Stimulated activated CD4-positive, alpha-beta T cell treated with anti-CD3 and anti-CD28 coated beads, Interleukin-12 subunit alpha, Interleukin-12 subunit beta, amount 100 ng/mL, for 24 hours (primary cell): ENCODE measurements at regions not wholly inside any gene's neighbourhood (a gene's known extent, or its start where the extent isn't known, plus 50 kb on each side); places are given as distances from the start of the nearest gene placed in this dataset.
A peak's percentile ranks its signal among the peaks of the same experiment; 100 is the strongest.

ENCODE experiments used
- DNase-seq, 2 experiments: peaks; one replicate each; pipeline ENCODE4 v3.0.0-alpha.2; 2020; ENCODE audit warnings: low read depth in 2 of 2

DNA sequence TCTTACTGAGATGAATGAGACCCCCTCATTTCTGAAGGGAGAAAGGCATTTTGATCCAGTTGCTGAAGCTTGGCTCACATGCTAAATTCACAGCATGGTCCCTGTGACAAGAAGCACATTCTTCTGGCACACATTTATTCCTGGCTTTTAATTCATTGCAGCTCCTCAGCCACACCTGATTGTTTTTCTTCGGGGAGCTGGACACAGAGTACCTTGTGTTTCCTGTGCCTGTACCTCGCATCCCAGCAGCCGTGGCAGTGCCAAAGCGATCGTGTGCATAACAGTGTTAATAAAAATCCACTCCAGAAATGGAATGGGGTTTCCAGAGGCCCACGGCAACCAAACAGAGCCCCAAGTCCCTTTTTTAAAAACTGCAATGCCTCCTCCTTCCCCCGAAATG is 615.3 kb upstream of the MGMT start:
- DNase-seq = no peak

GRCh38 chr10:128852449-128852848 is 614.6 kb upstream of the MGMT start:
- DNase-seq = no peak

GRCh38 chr10:128852902-128853301 is 614.1 kb upstream of the MGMT start:
- DNase-seq = no peak

DNA sequence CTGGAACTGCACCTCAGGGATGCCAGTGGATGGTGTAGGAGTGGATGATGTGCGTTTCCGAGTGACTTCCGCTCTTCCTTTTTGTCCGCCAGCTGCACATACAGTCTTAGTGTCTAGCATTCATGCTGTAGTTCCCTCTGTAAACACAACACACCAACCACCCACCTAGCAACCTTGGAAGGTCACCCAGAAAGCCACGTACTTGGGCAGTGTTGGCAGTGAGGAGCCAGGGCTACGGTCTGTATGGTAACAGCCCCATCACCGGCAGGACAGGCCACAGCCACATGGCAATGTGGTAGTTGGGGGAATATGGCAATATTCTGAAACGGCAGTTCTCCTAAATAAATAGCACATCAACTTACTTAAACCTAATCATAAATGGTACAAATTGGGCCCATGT is 613.5 kb upstream of the MGMT start:
- DNase-seq = no peak

- DNase-seq = no peak
These were observed 612.8 kb upstream of the MGMT start for GRCh38 chr10:128854204-128854603.

- DNase-seq = no peak
These were observed 612.1 kb upstream of the MGMT start for GRCh38 chr10:128854963-128855362.

- no peak for DNase-seq
These were observed 611.2 kb upstream of the MGMT start for GRCh38 chr10:128855618-128856428.

DNA sequence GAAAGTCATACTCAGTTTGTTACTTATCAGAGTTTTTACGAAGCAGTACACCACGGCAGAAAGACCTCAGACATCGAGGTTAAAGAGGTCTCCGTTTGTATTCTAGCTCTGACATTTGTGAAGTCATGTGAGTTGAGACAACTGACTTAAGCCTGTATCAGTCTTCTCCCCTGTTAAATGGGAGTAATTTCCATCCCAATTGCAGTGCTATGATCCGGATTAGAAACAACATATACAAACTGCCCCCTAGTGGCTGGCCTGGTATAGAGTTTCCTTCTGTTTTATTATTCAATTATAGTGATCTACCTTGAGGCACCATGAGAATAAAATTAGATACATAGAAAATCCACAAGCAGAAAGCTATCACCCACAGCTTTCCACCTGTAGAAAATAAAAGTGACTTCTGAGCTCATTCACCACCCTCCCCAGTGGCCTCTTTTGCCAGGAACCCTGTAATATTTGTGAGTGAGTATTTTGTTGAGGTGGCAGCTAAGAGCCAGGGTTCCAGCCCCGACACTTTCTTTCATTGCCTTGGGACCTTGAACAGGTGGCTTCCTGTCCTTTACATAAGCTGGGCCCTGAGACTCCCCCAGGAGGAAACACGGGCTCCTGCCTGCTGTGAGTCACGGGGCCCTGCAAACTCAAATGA is 607.2 kb upstream of the MGMT start:
- DNase-seq = peak in 1 of 2 experiments; percentile 15

DNA sequence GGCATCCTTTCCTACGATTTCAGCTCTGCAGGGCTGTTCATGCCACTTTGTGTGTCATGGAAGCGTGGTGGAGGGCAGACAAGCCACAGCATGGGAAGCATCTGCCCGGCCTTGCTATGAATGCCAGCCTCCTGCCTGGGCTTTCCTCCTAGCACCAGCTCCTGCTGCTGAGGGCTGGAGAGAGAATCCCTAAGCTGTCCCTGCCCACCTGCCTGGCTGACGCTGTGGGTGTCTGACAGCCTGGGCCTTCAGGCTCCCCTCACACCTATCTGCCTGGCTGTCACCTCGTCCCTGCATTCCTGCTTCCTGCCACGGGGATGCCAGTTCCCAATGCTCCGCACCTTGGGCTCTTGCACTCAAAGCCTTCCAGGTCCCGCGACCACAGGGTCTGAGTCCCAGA is 606.5 kb upstream of the MGMT start:
- no peak for DNase-seq

DNA sequence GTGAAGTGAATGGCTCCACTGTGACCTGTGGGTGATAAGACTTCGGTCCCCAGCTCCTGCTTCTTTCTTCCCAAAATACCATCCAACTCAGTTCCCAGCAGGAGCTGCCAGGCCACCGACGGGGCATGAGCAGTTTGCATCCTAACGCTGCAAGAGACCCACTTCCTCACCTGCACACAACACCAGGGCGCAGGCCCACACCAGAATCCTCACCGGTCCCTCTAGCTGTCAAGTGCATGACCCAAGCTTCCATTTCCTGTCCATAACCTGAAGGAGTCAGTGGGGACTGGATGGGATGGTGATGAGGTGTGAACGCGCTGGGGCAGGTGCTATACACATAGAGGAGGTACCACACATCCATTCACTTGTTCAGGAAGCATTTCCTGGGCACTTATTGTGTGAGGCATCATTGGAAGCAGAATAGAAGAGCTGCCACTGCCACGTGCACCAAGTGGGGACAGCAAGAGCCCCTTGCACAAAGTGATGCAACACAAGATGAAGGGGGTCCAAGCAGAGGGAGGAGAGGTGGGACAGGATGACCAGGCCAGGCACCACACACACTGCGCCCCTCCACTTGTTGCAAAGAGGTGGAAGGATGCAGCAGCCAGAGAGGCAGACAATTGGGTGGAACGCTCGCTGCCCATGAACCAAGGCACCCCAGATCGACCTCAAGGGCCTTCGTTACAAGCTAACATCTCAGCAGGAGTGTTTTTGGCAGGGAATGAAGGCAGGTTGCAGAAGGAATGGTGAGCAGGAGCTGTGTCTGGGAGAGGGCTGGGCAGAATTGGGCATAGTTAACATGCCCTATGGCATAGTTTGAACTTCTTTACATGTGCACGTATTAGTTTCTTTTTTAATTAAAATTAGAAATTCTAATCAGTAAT is 605.8 kb upstream of the MGMT start:
- DNase-seq = no peak

GRCh38 chr10:128863411-128863810 is 603.6 kb upstream of the MGMT start:
- no peak for DNase-seq

DNA sequence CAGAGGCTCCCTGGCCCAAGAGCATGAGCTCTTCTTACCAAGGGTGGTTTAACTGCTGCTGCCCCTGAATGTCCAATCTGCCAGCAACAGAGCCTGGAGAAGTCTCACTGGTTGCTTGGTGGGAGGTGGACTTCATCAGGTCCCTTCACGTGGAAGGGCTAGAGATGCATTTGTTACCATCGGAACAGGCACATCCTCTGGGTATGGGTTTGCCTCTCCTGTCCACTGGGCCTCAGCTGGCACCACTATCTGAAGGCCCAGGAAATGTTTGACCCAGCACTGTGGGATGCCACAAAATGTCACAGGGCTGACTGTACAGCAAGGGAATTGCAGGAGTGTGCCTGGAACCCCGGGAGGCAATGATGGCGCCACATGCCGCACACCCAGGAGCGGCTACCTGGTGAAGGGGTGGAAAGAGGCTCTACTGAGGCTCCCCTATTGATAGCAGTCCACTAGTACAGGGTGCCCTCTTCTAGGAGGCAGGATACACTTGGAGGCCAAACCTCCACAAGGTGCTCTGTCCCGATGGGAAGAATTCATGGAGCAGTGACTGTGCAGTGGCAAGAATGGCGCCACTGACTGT is 603.1 kb upstream of the MGMT start:
- DNase-seq = no peak

DNA sequence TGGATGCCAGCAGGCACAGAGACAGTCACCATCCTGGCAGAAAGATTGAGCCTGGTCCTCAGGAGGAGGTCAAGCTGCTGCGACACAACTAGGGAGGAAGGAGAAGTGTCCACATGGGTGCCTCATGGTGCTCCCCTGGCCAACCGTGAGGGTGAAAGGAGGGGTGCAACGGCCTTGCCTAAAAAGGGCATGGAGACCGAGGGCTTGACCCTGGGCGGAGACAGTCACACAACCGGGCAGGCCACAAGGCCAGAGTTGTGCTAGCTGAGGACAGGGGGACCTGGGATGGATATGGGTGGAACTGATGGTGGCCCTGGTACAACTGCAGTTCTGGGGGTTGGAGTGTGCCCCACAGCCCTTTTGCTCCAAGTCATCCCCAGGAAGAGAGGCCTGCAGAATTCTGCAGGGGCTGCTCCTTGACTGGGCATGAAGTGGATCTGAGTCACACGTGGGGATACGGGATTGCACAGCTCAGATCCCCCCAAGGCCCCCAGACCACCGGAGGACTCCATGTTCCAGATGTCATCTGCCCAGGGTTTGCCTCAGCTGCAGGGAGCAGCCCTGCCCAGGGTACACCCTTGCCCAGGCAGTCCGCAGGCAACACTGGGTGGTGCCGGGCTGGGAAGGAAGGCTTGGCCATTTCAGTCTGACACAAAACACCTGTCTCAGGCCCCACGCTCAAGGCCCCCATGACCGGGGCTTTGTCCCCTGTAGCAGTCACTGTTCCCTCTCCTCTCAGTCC is 602.3 kb upstream of the MGMT start:
- DNase-seq = no peak

GRCh38 chr10:128865436-128866195 is 601.4 kb upstream of the MGMT start:
- no peak for DNase-seq

DNA sequence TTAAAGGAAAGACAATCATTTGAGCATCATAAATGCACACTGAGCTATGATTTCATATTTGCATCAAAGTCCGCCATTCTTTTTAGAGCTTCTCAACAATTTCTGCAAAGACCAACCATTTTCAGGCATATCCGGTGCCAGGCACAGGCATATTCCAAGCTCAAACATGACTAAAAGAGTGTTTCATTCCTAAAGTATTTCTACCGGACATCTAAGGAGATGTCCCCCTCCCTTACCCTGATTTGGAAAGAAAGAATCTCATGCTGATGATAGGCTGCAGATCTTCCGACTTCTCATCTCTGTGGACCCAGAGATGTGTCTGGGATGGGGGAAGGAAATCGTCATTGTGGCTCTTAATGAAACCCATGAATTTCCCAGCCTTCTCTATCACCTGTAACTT is 600.5 kb upstream of the MGMT start:
- DNase-seq = no peak

GRCh38 chr10:128867210-128867609 is 599.8 kb upstream of the MGMT start:
- no peak for DNase-seq

GRCh38 chr10:128867819-128868218 is 599.2 kb upstream of the MGMT start:
- DNase-seq = no peak

GRCh38 chr10:128868481-128868880 is 598.6 kb upstream of the MGMT start:
- DNase-seq = no peak

DNA sequence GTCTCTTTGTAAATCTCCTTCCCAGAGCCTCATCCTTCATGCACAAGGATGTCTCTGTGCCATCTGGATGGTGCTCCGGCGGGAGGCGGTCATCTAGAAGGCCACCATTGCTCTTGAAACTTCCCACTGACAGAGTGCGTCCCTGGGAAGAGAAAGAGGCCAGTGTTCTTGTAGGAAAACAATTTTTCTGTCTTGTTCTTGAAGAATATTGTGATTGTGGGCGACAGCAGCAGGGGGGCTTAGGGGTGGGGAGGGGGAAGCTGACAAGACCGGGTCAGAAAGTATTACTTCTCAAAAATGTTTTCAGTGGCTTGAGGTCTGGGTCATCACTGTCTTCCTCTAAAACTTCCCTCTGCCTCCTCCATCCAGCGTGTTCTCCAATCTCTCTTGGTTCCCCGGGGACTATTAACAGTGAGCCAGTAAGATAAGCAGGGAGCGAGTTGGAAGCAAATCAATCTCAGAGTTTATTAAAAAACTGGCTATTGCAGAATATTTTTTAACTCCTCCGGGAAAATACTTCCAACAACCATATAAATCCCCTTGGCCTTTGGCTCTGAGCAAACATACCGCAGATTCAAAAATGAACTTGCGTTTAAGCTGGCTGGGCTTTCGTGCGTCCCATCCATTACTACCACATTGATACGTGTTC is 597.8 kb upstream of the MGMT start:
- DNase-seq = no peak
